ENCODE measurements at regions not wholly inside any gene's neighbourhood (a gene's known extent, or its start where the extent isn't known, plus 50 kb on each side); places are given as distances from the start of the nearest gene placed in this dataset.

DNA sequence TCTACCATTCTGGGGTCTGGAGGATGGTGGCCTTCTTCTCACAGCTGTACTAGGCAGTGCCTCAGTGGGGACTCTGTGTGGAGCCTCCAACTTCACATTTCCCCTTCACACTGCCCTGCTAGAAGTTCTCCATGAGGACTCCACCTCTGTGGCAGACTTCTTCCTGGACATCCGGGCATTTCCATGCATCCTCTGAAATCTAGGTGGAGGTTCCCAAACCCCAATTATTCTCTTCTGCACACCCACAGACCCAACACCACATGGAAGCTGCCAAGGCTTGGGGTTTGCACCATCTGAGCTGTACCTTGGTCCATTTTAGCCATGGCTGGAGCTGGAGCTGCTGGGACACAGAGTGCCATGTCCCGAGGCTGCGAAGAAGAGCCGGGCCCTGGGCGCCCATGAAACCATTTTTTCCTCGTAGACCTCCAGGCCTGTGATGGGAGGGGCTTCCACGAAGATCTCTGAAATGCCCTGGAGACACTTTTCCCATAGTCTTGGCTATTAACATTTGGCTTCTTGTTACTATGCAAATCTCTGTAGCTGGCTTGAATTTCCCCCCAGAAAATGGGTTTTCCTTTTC is 170.5 kb downstream of the FOXD2 start:
- no peaks in the 10 kb centered on the region for H3K36me3 ChIP-seq
- no peak overlapping the region for H3K4me3 ChIP-seq
- H3K9me3 ChIP-seq: no peaks in the 10 kb centered on the region
- no peak for TF ChIP-seq POLR2A (IDR thresholded peaks at IDR 0.05)
- TF ChIP-seq, protein P1, sequence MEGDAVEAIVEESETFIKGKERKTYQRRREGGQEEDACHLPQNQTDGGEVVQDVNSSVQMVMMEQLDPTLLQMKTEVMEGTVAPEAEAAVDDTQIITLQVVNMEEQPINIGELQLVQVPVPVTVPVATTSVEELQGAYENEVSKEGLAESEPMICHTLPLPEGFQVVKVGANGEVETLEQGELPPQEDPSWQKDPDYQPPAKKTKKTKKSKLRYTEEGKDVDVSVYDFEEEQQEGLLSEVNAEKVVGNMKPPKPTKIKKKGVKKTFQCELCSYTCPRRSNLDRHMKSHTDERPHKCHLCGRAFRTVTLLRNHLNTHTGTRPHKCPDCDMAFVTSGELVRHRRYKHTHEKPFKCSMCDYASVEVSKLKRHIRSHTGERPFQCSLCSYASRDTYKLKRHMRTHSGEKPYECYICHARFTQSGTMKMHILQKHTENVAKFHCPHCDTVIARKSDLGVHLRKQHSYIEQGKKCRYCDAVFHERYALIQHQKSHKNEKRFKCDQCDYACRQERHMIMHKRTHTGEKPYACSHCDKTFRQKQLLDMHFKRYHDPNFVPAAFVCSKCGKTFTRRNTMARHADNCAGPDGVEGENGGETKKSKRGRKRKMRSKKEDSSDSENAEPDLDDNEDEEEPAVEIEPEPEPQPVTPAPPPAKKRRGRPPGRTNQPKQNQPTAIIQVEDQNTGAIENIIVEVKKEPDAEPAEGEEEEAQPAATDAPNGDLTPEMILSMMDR (IDR thresholded peaks at IDR 0.05): no peak
- DNase-seq: no peak
- H3K4me1 ChIP-seq: no peaks in the 10 kb centered on the region
- no peak overlapping the region for H3K27ac ChIP-seq
- no peaks in the 10 kb centered on the region for H3K27me3 ChIP-seq

DNA sequence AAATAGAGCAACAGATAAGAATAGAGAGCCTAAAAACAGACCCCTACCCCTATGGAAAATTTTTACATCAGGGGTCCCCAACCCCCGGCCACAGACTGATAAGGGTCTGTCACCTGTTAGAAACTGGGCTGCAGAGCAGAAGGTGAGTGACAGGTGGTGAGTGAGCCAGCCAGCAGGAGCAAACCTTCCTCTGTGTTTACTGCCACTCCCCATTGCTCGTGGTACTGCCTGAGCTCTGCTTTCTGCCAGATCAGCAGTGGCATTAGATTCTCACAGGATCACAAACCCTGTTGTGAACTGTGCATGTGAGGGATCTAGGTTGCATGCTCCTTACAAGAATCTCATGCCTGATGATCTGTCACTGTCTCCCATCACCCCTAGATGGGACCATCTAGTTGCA is 174.1 kb downstream of the FOXD2 start:
- Histone ChIP-seq H3K27me3 (no peaks in the 10 kb centered on the region), H3K36me3 (no peaks in the 10 kb centered on the region), H3K27ac (no peak overlapping the region), H3K4me1 (no peaks in the 10 kb centered on the region), H3K9me3 (no peaks in the 10 kb centered on the region), H3K4me3 (no peak overlapping the region)
- DNase-seq: no peak
- TF ChIP-seq, protein P1 (IDR thresholded peaks at IDR 0.05): no peak
- no peak for TF ChIP-seq POLR2A (IDR thresholded peaks at IDR 0.05)

DNA sequence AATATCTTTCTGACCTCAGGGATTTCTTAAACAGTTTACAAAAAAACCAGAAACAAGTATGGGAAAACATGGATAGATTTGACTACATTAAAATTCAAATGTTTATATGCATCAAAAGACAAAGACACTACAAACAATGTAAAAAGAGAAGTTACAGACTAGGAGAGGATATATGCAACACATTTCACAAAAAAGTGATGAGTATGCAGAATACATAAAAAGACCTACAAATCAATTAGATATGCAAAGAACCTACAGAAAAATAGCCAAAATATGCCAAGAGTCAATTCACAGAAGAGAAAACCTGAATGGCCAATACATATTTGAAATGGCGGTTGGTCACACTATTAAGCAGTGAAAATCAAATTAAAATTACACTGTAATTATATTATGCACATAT is 175.0 kb downstream of the FOXD2 start:
- Histone ChIP-seq H3K36me3 (no peaks in the 10 kb centered on the region), H3K27me3 (no peaks in the 10 kb centered on the region), H3K27ac (no peak overlapping the region), H3K9me3 (no peaks in the 10 kb centered on the region), H3K4me3 (no peak overlapping the region), H3K4me1 (no peaks in the 10 kb centered on the region)
- TF ChIP-seq, protein P1 (IDR thresholded peaks at IDR 0.05): no peak
- TF ChIP-seq POLR2A (IDR thresholded peaks at IDR 0.05): no peak
- DNase-seq: no peak

DNA sequence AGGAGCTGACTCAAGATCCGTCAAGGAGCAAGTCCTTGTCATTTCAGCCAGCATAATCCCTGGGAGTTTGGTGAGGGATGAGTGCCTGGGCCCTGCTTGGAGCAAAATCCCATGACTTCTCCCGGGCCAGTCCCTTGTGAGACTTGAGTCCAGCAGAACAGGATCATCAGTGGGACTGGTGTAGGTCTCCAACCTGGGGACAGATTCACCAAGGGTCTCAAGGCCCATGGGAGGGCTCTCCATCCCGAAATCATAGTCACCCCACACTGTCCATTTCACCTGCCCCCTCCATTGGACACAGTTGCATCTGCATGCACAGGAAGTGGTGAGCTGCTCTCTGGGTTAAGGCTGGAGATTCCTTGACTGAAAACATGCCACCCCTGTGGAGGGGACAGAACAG is 178.2 kb downstream of the FOXD2 start:
- Histone ChIP-seq H3K9me3 (no peaks in the 10 kb centered on the region), H3K27me3 (no peaks in the 10 kb centered on the region), H3K4me1 (no peaks in the 10 kb centered on the region), H3K4me3 (no peak overlapping the region), H3K36me3 (no peaks in the 10 kb centered on the region), H3K27ac (no peak overlapping the region)
- no peak for DNase-seq
- TF ChIP-seq, protein P1 (IDR thresholded peaks at IDR 0.05): no peak
- TF ChIP-seq POLR2A (IDR thresholded peaks at IDR 0.05): no peak

DNA sequence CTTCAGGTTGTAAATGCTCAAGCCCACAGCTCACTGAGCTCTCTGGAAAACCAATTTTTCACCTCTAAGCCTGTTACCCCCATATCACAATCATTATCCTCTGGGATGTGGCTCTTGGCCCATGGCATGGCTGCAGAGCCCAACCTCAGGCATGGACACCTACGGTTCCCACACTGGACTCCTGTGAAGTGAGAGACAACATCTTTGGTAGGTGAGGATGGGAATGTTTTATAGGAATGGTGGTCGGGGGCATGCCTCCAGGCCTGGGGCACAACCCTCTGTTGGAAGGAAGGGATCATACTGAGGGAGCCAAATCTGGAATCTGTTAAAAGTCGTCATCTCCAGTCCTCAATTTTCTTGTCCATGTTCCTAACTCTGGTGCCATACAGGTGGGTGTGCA is 179.1 kb downstream of the FOXD2 start:
- TF ChIP-seq POLR2A (IDR thresholded peaks at IDR 0.05): no peak
- TF ChIP-seq, protein P1 (IDR thresholded peaks at IDR 0.05): no peak
- Histone ChIP-seq H3K4me1 (no peaks in the 10 kb centered on the region), H3K9me3 (no peaks in the 10 kb centered on the region), H3K36me3 (no peaks in the 10 kb centered on the region), H3K27me3 (no peaks in the 10 kb centered on the region), H3K27ac (no peak overlapping the region), H3K4me3 (no peak overlapping the region)
- no peak for DNase-seq

Data from Peyer's patch (tissue), 4 donors.